ENCODE measurements at regions not wholly inside any gene's neighbourhood (a gene's known extent, or its start where the extent isn't known, plus 50 kb on each side); places are given as distances from the start of the nearest gene placed in this dataset.

- TF ChIP-seq CTCF (IDR thresholded peaks at IDR 0.05) (no peak), POLR2AphosphoS5 (IDR thresholded peaks at IDR 0.05) (no peak), POLR2A (IDR thresholded peaks at IDR 0.05) (no peak), EP300 (IDR thresholded peaks at IDR 0.05; ENCODE audit: low read depth) (no peak)
Measured at GRCh38 chr3:159672728-159673688, 315.6 kb upstream of the IL12A start.
